ENCODE measurements at regions not wholly inside any gene's neighbourhood (a gene's known extent, or its start where the extent isn't known, plus 50 kb on each side); places are given as distances from the start of the nearest gene placed in this dataset.

DNA sequence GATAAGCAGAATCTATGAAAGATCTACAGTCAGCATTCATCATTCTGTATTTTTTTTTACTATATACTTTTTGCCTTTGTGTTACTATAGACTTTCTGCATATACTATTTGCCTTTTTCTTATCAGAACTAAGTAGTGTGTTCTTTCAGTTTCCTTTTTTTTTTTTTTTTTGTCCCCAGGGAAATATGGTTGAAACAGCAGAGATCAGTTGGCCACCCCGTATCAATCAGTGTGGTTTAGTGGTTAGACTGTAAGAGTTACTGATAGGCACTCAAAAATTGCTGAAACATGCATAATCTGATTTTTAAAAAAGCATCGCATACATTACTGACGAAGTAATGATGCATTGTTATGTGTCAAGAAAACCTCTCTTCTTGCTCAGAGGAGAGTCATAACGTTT lies 990.8 kb upstream of the EDIL3 start:
- no peak for TF ChIP-seq EZH2phosphoT487 (IDR thresholded peaks at IDR 0.05)
- TF ChIP-seq, protein P1, sequence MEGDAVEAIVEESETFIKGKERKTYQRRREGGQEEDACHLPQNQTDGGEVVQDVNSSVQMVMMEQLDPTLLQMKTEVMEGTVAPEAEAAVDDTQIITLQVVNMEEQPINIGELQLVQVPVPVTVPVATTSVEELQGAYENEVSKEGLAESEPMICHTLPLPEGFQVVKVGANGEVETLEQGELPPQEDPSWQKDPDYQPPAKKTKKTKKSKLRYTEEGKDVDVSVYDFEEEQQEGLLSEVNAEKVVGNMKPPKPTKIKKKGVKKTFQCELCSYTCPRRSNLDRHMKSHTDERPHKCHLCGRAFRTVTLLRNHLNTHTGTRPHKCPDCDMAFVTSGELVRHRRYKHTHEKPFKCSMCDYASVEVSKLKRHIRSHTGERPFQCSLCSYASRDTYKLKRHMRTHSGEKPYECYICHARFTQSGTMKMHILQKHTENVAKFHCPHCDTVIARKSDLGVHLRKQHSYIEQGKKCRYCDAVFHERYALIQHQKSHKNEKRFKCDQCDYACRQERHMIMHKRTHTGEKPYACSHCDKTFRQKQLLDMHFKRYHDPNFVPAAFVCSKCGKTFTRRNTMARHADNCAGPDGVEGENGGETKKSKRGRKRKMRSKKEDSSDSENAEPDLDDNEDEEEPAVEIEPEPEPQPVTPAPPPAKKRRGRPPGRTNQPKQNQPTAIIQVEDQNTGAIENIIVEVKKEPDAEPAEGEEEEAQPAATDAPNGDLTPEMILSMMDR (IDR thresholded peaks at IDR 0.05): no peak

Data from neural progenitor cell (in vitro differentiated cells).